ENCODE measurements at regions not wholly inside any gene's neighbourhood (a gene's known extent, or its start where the extent isn't known, plus 50 kb on each side); places are given as distances from the start of the nearest gene placed in this dataset.

- ChIA-PET POLR2A (no interaction called here), CTCF (no interaction called here)
- ATAC-seq (no peak), DNase-seq (ENCODE audit: low read depth, low spot score) (no peak)
- Histone ChIP-seq H3K27me3 (ENCODE audit: control insufficient read depth, insufficient read depth, low read length) (no peaks in the 10 kb centered on the region), H3K27ac (ENCODE audit: low read length) (no peak overlapping the region), H3K9me3 (ENCODE audit: control insufficient read depth, insufficient read depth, low read depth, low read length) (no peaks in the 10 kb centered on the region), H3K36me3 (ENCODE audit: control insufficient read depth, insufficient read depth, low read length) (no peaks in the 10 kb centered on the region), H3K4me3 (ENCODE audit: low read depth in 2 of 2, low read length in 2 of 2) (no peak overlapping the region), H3K4me1 (ENCODE audit: control insufficient read depth, insufficient read depth, low read length) (no peaks in the 10 kb centered on the region)
- BruUV-seq (replicated peaks) = no TSS peak
- TF ChIP-seq REST (IDR thresholded peaks at IDR 0.05; ENCODE audit: insufficient read depth in 1 of 2, low read depth in 2 of 2, low read length in 1 of 2) (no peak), CTCF (IDR thresholded peaks at IDR 0.05) (no peak), SIN3A (IDR thresholded peaks at IDR 0.05; ENCODE audit: borderline replicate concordance, insufficient read depth, low read depth, low read length) (no peak), TCF7L2 (IDR thresholded peaks at IDR 0.05; ENCODE audit: low read depth, low read length) (no peak), POLR2AphosphoS5 (IDR thresholded peaks at IDR 0.05; ENCODE audit: low read depth, low read length) (no peak)
- intact Hi-C loops (cut with micrococcal nuclease; ENCODE audit: unreplicated experiment) (no loop called here), in situ Hi-C loops (cut with HindIII; ENCODE audit: low pct_unique_long_range_greater_than_20kb, low sequenced_read_pairs) (no loop called here)
Observed at GRCh38 chr11:80617156-80617555, 1176.3 kb upstream of the TENM4 start.

GRCh38 chr11:80616070-80616800 is 1175.4 kb upstream of the TENM4 start:
- BruUV-seq (replicated peaks) = no TSS peak
- no peaks in the 10 kb centered on the region for H3K36me3 ChIP-seq (ENCODE audit: control insufficient read depth, insufficient read depth, low read length)
- TF ChIP-seq CTCF (IDR thresholded peaks at IDR 0.05) (no peak), TCF7L2 (IDR thresholded peaks at IDR 0.05; ENCODE audit: low read depth, low read length) (no peak), REST (IDR thresholded peaks at IDR 0.05; ENCODE audit: insufficient read depth in 1 of 2, low read depth in 2 of 2, low read length in 1 of 2) (no peak), POLR2AphosphoS5 (IDR thresholded peaks at IDR 0.05; ENCODE audit: low read depth, low read length) (no peak), SIN3A (IDR thresholded peaks at IDR 0.05; ENCODE audit: borderline replicate concordance, insufficient read depth, low read depth, low read length) (no peak)
- POLR2A ChIA-PET = no interaction called here
- in situ Hi-C loops (cut with HindIII; ENCODE audit: low pct_unique_long_range_greater_than_20kb, low sequenced_read_pairs) = no loop called here
- H3K4me1 ChIP-seq (ENCODE audit: control insufficient read depth, insufficient read depth, low read length) = no peaks in the 10 kb centered on the region
- no peaks in the 10 kb centered on the region for H3K27me3 ChIP-seq (ENCODE audit: control insufficient read depth, insufficient read depth, low read length)
- DNase-seq (ENCODE audit: low read depth, low spot score) = no peak
- no peaks in the 10 kb centered on the region for H3K9me3 ChIP-seq (ENCODE audit: control insufficient read depth, insufficient read depth, low read depth, low read length)
- no peak overlapping the region for H3K4me3 ChIP-seq (ENCODE audit: low read depth in 2 of 2, low read length in 2 of 2)
- intact Hi-C loops (cut with micrococcal nuclease; ENCODE audit: unreplicated experiment) = no loop called here
- ATAC-seq = no peak
- H3K27ac ChIP-seq (ENCODE audit: low read length) = no peak overlapping the region
- CTCF ChIA-PET = no interaction called here

Measured in Panc1 (cell line).